ENCODE measurements at regions not wholly inside any gene's neighbourhood (a gene's known extent, or its start where the extent isn't known, plus 50 kb on each side); places are given as distances from the start of the nearest gene placed in this dataset.

GRCh38 chr1:8083739-8084484, 57.8 kb upstream of the ERRFI1 start:
- TF ChIP-seq CTCF (IDR thresholded peaks at IDR 0.05; ENCODE audit: insufficient read depth, low read length, poor library complexity, severe bottlenecking), result no peak
- TF ChIP-seq EZH2phosphoT487 (conservative IDR thresholded peaks at IDR 0.05; ENCODE audit: low read length), result no peak
